ENCODE measurements at regions not wholly inside any gene's neighbourhood (a gene's known extent, or its start where the extent isn't known, plus 50 kb on each side); places are given as distances from the start of the nearest gene placed in this dataset.

DNA sequence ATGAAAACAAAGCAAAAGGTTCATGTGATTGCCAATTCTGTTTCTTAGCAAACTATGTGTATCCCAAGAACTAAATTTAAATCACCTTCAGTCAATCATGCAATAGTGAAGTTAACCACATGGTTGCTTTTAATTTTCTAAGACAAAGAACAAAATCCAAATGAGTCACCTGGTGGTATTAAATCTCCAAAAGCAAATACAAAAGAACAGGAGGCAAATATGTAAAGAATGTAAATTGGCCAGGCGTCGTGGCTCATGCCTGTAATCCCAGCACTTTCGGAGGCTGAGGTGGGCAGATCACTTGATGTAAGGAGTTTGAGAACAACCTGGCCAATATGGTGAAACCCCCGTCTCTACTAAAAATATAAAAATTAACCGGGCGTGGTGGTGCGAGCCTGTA lies 54.2 kb upstream of the PIK3R4 start:
- no peak overlapping the region for H3K4me3 Mint-ChIP-seq
- Histone ChIP-seq H3K27ac (ENCODE audit: low read depth, low read length) (no peak overlapping the region), H3K4me3 (ENCODE audit: low read length) (no peak overlapping the region), H3K9ac (ENCODE audit: extremely low read depth, low read length, poor library complexity, severe bottlenecking) (no peak overlapping the region), H3K36me3 (ENCODE audit: control insufficient read depth, insufficient read depth, low read length) (no peaks in the 10 kb centered on the region), H3K9me3 (ENCODE audit: control insufficient read depth, low read length) (no peaks in the 10 kb centered on the region), H3K4me1 (ENCODE audit: control insufficient read depth, insufficient read depth, low read length) (no peaks in the 10 kb centered on the region), H3K27me3 (ENCODE audit: control insufficient read depth, insufficient read depth, low read length, poor library complexity, severe bottlenecking) (no peaks in the 10 kb centered on the region)
- H3K4me1 Mint-ChIP-seq, result no peaks in the 10 kb centered on the region
- H3K36me3 Mint-ChIP-seq (ENCODE audit: low read depth), result no peaks in the 10 kb centered on the region
- WGBS, 2 experiments (ENCODE audit: insufficient coverage in 1 of 2, insufficient read length in 1 of 2), result 85 to 90% methylated on average over 7 of the region's 7 CpGs
- TF ChIP-seq, protein P1, sequence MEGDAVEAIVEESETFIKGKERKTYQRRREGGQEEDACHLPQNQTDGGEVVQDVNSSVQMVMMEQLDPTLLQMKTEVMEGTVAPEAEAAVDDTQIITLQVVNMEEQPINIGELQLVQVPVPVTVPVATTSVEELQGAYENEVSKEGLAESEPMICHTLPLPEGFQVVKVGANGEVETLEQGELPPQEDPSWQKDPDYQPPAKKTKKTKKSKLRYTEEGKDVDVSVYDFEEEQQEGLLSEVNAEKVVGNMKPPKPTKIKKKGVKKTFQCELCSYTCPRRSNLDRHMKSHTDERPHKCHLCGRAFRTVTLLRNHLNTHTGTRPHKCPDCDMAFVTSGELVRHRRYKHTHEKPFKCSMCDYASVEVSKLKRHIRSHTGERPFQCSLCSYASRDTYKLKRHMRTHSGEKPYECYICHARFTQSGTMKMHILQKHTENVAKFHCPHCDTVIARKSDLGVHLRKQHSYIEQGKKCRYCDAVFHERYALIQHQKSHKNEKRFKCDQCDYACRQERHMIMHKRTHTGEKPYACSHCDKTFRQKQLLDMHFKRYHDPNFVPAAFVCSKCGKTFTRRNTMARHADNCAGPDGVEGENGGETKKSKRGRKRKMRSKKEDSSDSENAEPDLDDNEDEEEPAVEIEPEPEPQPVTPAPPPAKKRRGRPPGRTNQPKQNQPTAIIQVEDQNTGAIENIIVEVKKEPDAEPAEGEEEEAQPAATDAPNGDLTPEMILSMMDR (conservative IDR thresholded peaks at IDR 0.05), result no peak
- H3K9me3 Mint-ChIP-seq, result peaks cover 23% of the 10 kb centered on the region
- DNase-seq, result no peak
- H3K27me3 Mint-ChIP-seq (ENCODE audit: insufficient read depth), result no peaks in the 10 kb centered on the region
- H3K27ac Mint-ChIP-seq, result no peak overlapping the region

DNA sequence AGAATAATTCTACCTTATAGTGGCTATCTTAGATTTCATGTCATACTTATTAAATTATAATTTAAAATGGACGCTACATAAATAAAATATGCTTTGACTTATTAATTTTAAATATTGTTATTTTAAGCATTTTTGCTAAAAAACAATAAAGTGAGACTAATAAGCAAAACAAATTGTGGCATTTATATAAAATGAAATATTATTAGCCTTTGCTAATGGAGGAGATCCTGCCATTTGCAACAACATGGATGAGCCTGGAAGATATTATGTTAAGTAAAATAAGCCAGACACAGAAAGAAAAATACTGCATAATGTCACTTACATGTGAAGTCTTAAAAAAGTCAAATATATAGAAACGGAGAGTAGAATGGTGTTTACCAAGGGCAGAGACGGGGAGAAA lies 54.8 kb upstream of the PIK3R4 start:
- DNase-seq, result no peak
- TF ChIP-seq, protein P1 (conservative IDR thresholded peaks at IDR 0.05), result no peak
- Mint-ChIP-seq H3K4me3 (no peak overlapping the region), H3K4me1 (no peaks in the 10 kb centered on the region), H3K27me3 (ENCODE audit: insufficient read depth) (no peaks in the 10 kb centered on the region), H3K36me3 (ENCODE audit: low read depth) (no peaks in the 10 kb centered on the region), H3K27ac (no peak overlapping the region), H3K9me3 (peaks cover 29% of the 10 kb centered on the region)
- Histone ChIP-seq H3K27ac (ENCODE audit: low read depth, low read length) (no peak overlapping the region), H3K27me3 (ENCODE audit: control insufficient read depth, insufficient read depth, low read length, poor library complexity, severe bottlenecking) (no peaks in the 10 kb centered on the region), H3K4me3 (ENCODE audit: low read length) (no peak overlapping the region), H3K36me3 (ENCODE audit: control insufficient read depth, insufficient read depth, low read length) (no peaks in the 10 kb centered on the region), H3K4me1 (ENCODE audit: control insufficient read depth, insufficient read depth, low read length) (no peaks in the 10 kb centered on the region), H3K9ac (ENCODE audit: extremely low read depth, low read length, poor library complexity, severe bottlenecking) (no peak overlapping the region), H3K9me3 (ENCODE audit: control insufficient read depth, low read length) (no peaks in the 10 kb centered on the region)
- 95 to 100% methylated on average over 2 of the region's 3 CpGs for whole genome bisulfite sequencing, 2 experiments (ENCODE audit: insufficient coverage in 1 of 2, insufficient read length in 1 of 2)

DNA sequence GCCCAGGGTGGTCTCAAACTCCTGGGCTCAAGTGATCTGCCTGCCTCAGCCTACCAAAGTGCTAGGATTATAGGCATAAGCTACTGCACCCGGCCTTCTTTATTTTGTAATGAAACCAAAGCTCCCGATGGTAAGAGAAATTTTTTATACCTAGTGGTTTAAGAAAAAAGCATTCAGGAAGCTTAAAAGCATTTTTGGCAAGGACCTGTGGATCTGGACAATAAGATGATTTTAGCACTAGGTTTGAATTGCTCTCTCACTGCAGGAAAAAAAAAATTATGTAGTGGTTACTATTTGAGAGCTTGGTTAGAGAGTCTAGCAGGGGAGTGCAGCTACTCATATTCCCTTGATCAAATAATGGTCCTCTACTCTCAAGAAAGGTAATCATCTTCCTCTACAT lies 64.9 kb upstream of the PIK3R4 start:
- Mint-ChIP-seq H3K27ac (no peak overlapping the region), H3K9me3 (peaks cover 32% of the 10 kb centered on the region), H3K27me3 (ENCODE audit: insufficient read depth) (no peaks in the 10 kb centered on the region), H3K4me1 (no peaks in the 10 kb centered on the region), H3K4me3 (no peak overlapping the region), H3K36me3 (ENCODE audit: low read depth) (no peaks in the 10 kb centered on the region)
- DNase-seq, result no peak
- no peaks in the 10 kb centered on the region for H3K4me1 ChIP-seq (ENCODE audit: control insufficient read depth, insufficient read depth, low read length)
- H3K36me3 ChIP-seq (ENCODE audit: control insufficient read depth, insufficient read depth, low read length), result no peaks in the 10 kb centered on the region
- no peak overlapping the region for H3K9ac ChIP-seq (ENCODE audit: extremely low read depth, low read length, poor library complexity, severe bottlenecking)
- WGBS, 2 experiments (ENCODE audit: insufficient coverage in 1 of 2, insufficient read length in 1 of 2), result 94 to 100% methylated on average over 2 of the region's 2 CpGs
- H3K27me3 ChIP-seq (ENCODE audit: control insufficient read depth, insufficient read depth, low read length, poor library complexity, severe bottlenecking), result no peaks in the 10 kb centered on the region
- H3K9me3 ChIP-seq (ENCODE audit: control insufficient read depth, low read length), result no peaks in the 10 kb centered on the region
- TF ChIP-seq, protein P1 (conservative IDR thresholded peaks at IDR 0.05), result no peak
- no peak overlapping the region for H3K27ac ChIP-seq (ENCODE audit: low read depth, low read length)
- H3K4me3 ChIP-seq (ENCODE audit: low read length), result no peak overlapping the region

All from endodermal cell (in vitro differentiated cells).